HL-60 (cell line): ENCODE measurements at regions not wholly inside any gene's neighbourhood (a gene's known extent, or its start where the extent isn't known, plus 50 kb on each side); places are given as distances from the start of the nearest gene placed in this dataset.

ENCODE experiments used
- DNase-seq, 2 experiments: peaks; one replicate each; pipeline ENCODE4 v3.0.0-alpha.2; 2010 to 2020; ENCODE audit warnings: low read depth in 1 of 2, low spot score in 1 of 2
- H3K27ac ChIP-seq: fragments of 250-450 bp; sonication (Bioruptor Pico); replicated peaks from 2 replicates; pipeline ENCODE4 v1.5.1; 2020; ENCODE audit warnings: mild to moderate bottlenecking, moderate library complexity
- H3K27me3 ChIP-seq: fragments of 250-450 bp; sonication (Bioruptor Pico); 2 replicates; pipeline ENCODE4 v1.5.1; 2021; ENCODE audit warnings: mild to moderate bottlenecking, moderate library complexity; ENCODE audit not compliant: insufficient read depth, poor library complexity, severe bottlenecking
- H3K4me3 ChIP-seq: replicated peaks from 2 replicates; pipeline ENCODE4 v1.5.1; 2011; ENCODE audit warnings: mild to moderate bottlenecking, control low read depth, low read length; ENCODE audit not compliant: insufficient read depth
- CTCF ChIP-seq: IDR thresholded peaks from one replicate; pipeline ENCODE4 v1.5.1; 2011; ENCODE audit warnings: low read length, control low read depth, inconsistent platforms; ENCODE audit not compliant: insufficient read depth
- GABPA ChIP-seq: IDR thresholded peaks from 2 replicates; pipeline ENCODE4 v1.6.1; 2012; ENCODE audit warnings: low read depth
- POLR2AphosphoS5 ChIP-seq: IDR thresholded peaks from 2 replicates; pipeline ENCODE4 v1.6.1; 2012; ENCODE audit warnings: low read depth
- REST ChIP-seq: IDR thresholded peaks from 2 replicates; pipeline ENCODE4 v1.6.1; 2012; ENCODE audit warnings: low read depth; ENCODE audit not compliant: insufficient replicate concordance
- SPI1 ChIP-seq: IDR thresholded peaks from 2 replicates; pipeline ENCODE4 v1.6.1; 2012; ENCODE audit warnings: low read depth, mild to moderate bottlenecking, borderline replicate concordance

- no peaks in the 10 kb centered on the region for H3K27me3 ChIP-seq
- TF ChIP-seq SPI1 (no peak), GABPA (no peak), CTCF (no peak), REST (no peak), POLR2AphosphoS5 (no peak)
These were observed 104.7 kb upstream of the CHST15 start for GRCh38 chr10:124198125-124198501.

GRCh38 chr10:124197371-124198124 is 104.2 kb upstream of the CHST15 start:
- TF ChIP-seq REST (no peak), POLR2AphosphoS5 (no peak), GABPA (no peak), SPI1 (no peak), CTCF (no peak)
- no peak for DNase-seq

More at GRCh38 chr10:124198125-124198501, 104.7 kb upstream of the CHST15 start:
- H3K4me3 ChIP-seq: no peak overlapping the region
- H3K27ac ChIP-seq: no peak overlapping the region
- DNase-seq: no peak

GRCh38 chr10:124196659-124197058 is 103.3 kb upstream of the CHST15 start:
- Histone ChIP-seq H3K27ac (no peak overlapping the region), H3K27me3 (no peaks in the 10 kb centered on the region), H3K4me3 (no peak overlapping the region)
- TF ChIP-seq SPI1 (no peak), REST (no peak), CTCF (no peak), POLR2AphosphoS5 (no peak), GABPA (no peak)
- no peak for DNase-seq

More at GRCh38 chr10:124197371-124198124, 104.2 kb upstream of the CHST15 start:
- H3K4me3 ChIP-seq: no peak overlapping the region
- no peaks in the 10 kb centered on the region for H3K27me3 ChIP-seq
- H3K27ac ChIP-seq: no peak overlapping the region
